ENCODE measurements at regions not wholly inside any gene's neighbourhood (a gene's known extent, or its start where the extent isn't known, plus 50 kb on each side); places are given as distances from the start of the nearest gene placed in this dataset.

DNA sequence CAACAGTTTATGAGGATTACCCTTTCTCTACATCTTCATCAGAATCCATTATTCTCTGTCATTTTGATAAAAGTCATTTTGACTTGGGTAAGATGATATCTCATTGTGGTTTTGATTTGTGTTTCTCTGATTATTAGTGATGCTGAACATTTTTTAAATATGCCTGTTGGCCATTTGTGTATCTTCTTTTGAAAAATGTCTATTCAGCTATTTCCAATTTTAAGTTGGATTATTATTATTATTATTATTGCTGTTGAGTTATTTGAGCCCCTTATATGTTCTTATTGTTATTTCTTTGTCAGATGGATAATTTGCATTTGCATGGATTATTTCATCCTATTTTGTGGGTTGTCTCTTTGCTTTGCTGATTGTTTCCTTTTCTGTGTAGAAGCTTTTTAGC, 421.2 kb upstream of the LMCD1 start:
- no peak for TF ChIP-seq POLR2A (IDR thresholded peaks at IDR 0.05)
- TF ChIP-seq, protein P1, sequence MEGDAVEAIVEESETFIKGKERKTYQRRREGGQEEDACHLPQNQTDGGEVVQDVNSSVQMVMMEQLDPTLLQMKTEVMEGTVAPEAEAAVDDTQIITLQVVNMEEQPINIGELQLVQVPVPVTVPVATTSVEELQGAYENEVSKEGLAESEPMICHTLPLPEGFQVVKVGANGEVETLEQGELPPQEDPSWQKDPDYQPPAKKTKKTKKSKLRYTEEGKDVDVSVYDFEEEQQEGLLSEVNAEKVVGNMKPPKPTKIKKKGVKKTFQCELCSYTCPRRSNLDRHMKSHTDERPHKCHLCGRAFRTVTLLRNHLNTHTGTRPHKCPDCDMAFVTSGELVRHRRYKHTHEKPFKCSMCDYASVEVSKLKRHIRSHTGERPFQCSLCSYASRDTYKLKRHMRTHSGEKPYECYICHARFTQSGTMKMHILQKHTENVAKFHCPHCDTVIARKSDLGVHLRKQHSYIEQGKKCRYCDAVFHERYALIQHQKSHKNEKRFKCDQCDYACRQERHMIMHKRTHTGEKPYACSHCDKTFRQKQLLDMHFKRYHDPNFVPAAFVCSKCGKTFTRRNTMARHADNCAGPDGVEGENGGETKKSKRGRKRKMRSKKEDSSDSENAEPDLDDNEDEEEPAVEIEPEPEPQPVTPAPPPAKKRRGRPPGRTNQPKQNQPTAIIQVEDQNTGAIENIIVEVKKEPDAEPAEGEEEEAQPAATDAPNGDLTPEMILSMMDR (IDR thresholded peaks at IDR 0.05) = no peak
